Activated CD8-positive, alpha-beta T cell treated with anti-CD3 and anti-CD28 coated beads for 36 hours (primary cell): ENCODE measurements at regions not wholly inside any gene's neighbourhood (a gene's known extent, or its start where the extent isn't known, plus 50 kb on each side); places are given as distances from the start of the nearest gene placed in this dataset.
A peak's percentile ranks its signal among the peaks of the same experiment; 100 is the strongest.

Experiments
- ATAC-seq: fragments of 200-7000 bp; cut with Tn5 transposase; one replicate; pipeline ENCODE4 v1.10.0; 2021; ENCODE audit warnings: mild to moderate bottlenecking, moderate library complexity
- CTCF ChIA-PET: fragments of 350-600 bp; sonication (Branson Sonifier 250); formaldehyde crosslinking; loops from one replicate; lab custom pipeline; 2021; ENCODE audit warnings: antibody characterized with exemption; lab: Charles Lee
- POLR2A ChIA-PET: fragments of 350-600 bp; sonication (Branson Sonifier 250); formaldehyde crosslinking; loops from one replicate; lab custom pipeline; 2021; ENCODE audit warnings: antibody characterized with exemption; lab: Charles Lee
- DNase-seq: peaks from one replicate; pipeline ENCODE4 v3.0.0-alpha.2; 2020
- H3K27ac Mint-ChIP-seq: one replicate; pipeline ENCODE4 v1.8.0; 2021; ENCODE audit warnings: mild to moderate bottlenecking, mixed read lengths
- H3K27me3 Mint-ChIP-seq: one replicate; pipeline ENCODE4 v1.8.0; 2021; ENCODE audit warnings: mixed read lengths
- H3K36me3 Mint-ChIP-seq: one replicate; pipeline ENCODE4 v1.8.0; 2021; ENCODE audit warnings: low read depth, mixed read lengths
- H3K4me1 Mint-ChIP-seq: one replicate; pipeline ENCODE4 v1.8.0; 2021; ENCODE audit warnings: low read depth, mixed read lengths
- H3K4me3 Mint-ChIP-seq: one replicate; pipeline ENCODE4 v1.8.0; 2021; ENCODE audit warnings: mild to moderate bottlenecking, moderate library complexity, mixed read lengths
- H3K9me3 Mint-ChIP-seq: one replicate; pipeline ENCODE4 v1.8.0; 2021; ENCODE audit warnings: mixed read lengths
- CTCF ChIP-seq: fragments of 200-600 bp; IDR thresholded peaks from one replicate; pipeline ENCODE4 v1.8.0; 2022; ENCODE audit warnings: antibody characterized with exemption, mild to moderate bottlenecking
- intact Hi-C: fragments of 100-400 bp; cut with micrococcal nuclease; formaldehyde crosslinking; loops from one replicate; pipeline ENCODE4 v1.10.0; 2022

DNA sequence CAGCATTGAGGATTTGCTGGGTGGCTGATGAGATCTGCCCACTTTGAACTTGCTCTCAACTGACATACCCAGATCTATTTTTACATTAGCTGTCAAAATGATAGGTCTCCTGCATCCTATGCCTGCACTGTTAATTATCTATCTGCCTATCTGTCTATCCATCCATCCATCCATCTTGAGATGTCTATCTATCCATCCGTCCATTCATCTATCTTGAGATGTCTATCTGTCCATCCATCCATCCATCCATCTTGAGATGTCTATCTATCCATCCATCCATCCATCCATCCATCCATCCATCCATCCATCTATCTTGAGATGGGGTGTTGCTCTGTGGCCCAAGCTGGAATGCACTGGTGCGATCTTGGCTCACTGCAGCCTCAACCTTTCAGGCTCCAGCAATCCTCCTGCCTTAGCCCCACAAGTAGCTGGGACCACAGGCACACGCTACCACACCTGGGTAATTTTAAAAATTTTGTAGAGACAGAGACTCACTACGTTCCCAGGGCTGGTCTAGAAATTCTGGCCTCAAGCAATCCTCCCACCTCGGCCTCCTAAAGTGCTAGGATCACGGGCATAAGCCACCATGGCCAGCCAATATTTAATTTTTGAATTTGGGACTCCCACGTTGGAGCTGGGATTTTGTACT, 159.4 kb upstream of the NSMCE3 start:
- no peak for TF ChIP-seq CTCF
- intact Hi-C loops = no loop called here
- DNase-seq (no peak), ATAC-seq (no peak)
- CTCF ChIA-PET = no interaction called here
- no peaks in the 10 kb centered on the region for H3K9me3 Mint-ChIP-seq
- H3K27ac Mint-ChIP-seq = no peak overlapping the region
- H3K4me3 Mint-ChIP-seq = no peak overlapping the region
- peaks cover 10% of the 10 kb centered on the region for H3K27me3 Mint-ChIP-seq
- H3K36me3 Mint-ChIP-seq = no peaks in the 10 kb centered on the region
- H3K4me1 Mint-ChIP-seq = no peaks in the 10 kb centered on the region
- POLR2A ChIA-PET = no interaction called here

- no peak for ATAC-seq
- no peaks in the 10 kb centered on the region for H3K9me3 Mint-ChIP-seq
Observed at GRCh38 chr15:29425864-29426263, 156.2 kb upstream of the NSMCE3 start.

DNA sequence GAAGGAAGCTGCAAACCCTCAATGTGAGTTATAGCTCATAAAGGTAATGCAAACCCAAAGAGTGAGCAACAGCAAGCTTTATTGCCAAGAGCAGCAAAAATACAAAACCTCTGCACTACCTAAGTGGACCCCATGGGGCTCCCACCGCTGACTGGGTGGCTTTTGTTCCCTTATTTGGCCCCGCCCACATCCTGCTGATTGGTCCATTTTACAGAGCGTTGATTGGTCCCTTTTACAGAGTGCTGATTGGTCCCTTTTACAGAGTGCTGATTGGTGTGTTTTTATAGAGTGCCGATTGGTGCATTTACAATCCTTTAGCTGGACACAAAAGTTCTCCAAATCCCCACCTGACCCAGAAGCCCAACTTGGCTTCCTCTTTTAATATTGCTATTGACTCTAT, 154.5 kb upstream of the NSMCE3 start:
- Mint-ChIP-seq H3K27ac (no peak overlapping the region), H3K9me3 (no peaks in the 10 kb centered on the region), H3K4me3 (no peak overlapping the region), H3K36me3 (no peaks in the 10 kb centered on the region), H3K4me1 (no peaks in the 10 kb centered on the region), H3K27me3 (peaks cover 7% of the 10 kb centered on the region)
- ATAC-seq (no peak), DNase-seq (peak; percentile 25)
- POLR2A ChIA-PET = interaction anchor here (0.6 kb wide), 1 partner anchor 268 kb away, joined by 3 read pairs; no protein-coding TSS in a partner anchor
- no peak for TF ChIP-seq CTCF
- intact Hi-C loops = no loop called here
- CTCF ChIA-PET = no interaction called here

More at GRCh38 chr15:29425864-29426263, 156.2 kb upstream of the NSMCE3 start:
- DNase-seq = no peak
- Mint-ChIP-seq H3K4me3 (no peak overlapping the region), H3K27ac (no peak overlapping the region), H3K4me1 (no peaks in the 10 kb centered on the region), H3K36me3 (no peaks in the 10 kb centered on the region), H3K27me3 (peaks cover 7% of the 10 kb centered on the region)
- CTCF ChIA-PET = no interaction called here
- no peak for TF ChIP-seq CTCF
- POLR2A ChIA-PET = no interaction called here
- intact Hi-C loops = no loop called here

DNA sequence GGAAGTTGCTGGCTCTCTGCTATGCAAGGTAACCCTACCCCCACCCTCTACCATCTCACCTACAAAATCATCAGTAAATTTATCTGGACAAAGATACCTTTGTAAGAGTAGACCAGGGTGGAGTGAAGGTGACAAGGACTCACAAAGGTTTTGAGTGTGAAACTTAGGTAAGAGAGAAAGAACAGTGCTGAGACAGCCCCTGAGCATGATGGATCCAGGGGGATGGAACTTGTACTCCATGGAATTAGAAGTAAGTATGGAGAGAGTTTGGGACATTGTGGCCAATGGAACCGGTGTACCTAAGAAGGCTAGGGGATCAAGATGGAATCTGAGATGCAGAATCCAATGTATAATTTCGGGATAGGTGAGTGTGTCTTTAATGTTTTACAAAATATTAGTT, 153.0 kb upstream of the NSMCE3 start:
- Mint-ChIP-seq H3K4me3 (no peak overlapping the region), H3K27ac (no peak overlapping the region), H3K9me3 (no peaks in the 10 kb centered on the region), H3K4me1 (no peaks in the 10 kb centered on the region), H3K36me3 (no peaks in the 10 kb centered on the region), H3K27me3 (peaks cover 2% of the 10 kb centered on the region)
- TF ChIP-seq CTCF = no peak
- no peak for DNase-seq
- no peak for ATAC-seq
- CTCF ChIA-PET = no interaction called here
- intact Hi-C loops = no loop called here
- POLR2A ChIA-PET = no interaction called here

GRCh38 chr15:29420188-29420587, 150.6 kb upstream of the NSMCE3 start:
- POLR2A ChIA-PET = no interaction called here

More at GRCh38 chr15:29420188-29420587, 150.6 kb upstream of the NSMCE3 start:
- no peak for TF ChIP-seq CTCF
- Mint-ChIP-seq H3K27ac (no peak overlapping the region), H3K9me3 (no peaks in the 10 kb centered on the region), H3K27me3 (peaks cover 2% of the 10 kb centered on the region), H3K4me3 (no peak overlapping the region), H3K4me1 (no peaks in the 10 kb centered on the region), H3K36me3 (no peaks in the 10 kb centered on the region)
- no peak for DNase-seq
- intact Hi-C loops = no loop called here
- CTCF ChIA-PET = no interaction called here
- ATAC-seq = no peak
